ENCODE measurements at regions not wholly inside any gene's neighbourhood (a gene's known extent, or its start where the extent isn't known, plus 50 kb on each side); places are given as distances from the start of the nearest gene placed in this dataset.

DNA sequence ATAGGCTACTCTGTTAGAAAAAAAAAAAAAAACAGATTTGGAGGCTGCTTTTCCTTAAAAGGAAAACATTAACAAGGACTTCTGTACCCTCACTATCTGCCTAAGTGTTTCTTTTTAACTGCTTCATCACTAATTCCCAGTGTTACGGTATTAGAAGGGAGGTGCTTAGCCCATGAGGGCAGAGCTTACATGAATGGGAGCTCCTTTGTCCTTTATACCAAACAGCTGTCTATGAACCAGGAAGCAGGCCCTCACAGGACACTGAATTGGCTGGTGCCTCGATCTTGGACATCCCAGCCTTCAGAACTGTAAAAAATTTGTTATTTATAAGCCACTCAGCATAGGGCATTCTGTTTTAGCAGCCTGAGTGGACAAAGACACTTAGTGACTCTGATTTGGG lies 215.6 kb upstream of the NRSN1 start:
- H3K4me1 ChIP-seq (replicated peaks in 1 of 2), result no peaks in the 10 kb centered on the region
- no peaks in the 10 kb centered on the region for H3K36me3 ChIP-seq (replicated peaks in 1 of 2)
- H3K27ac ChIP-seq, result no peak overlapping the region
- intact Hi-C loops (cut with DNase I), result no loop called here
- H3K4me3 ChIP-seq, result no peak overlapping the region
- H3K9me3 ChIP-seq (replicated peaks in 1 of 3), result no peaks in the 10 kb centered on the region
- 35 to 71% (median 59%) methylated on average over 2 of the region's 2 CpGs for WGBS, 4 donors
- no peaks in the 10 kb centered on the region for H3K27me3 ChIP-seq
- no peak for DNase-seq
- TF ChIP-seq, protein P1, sequence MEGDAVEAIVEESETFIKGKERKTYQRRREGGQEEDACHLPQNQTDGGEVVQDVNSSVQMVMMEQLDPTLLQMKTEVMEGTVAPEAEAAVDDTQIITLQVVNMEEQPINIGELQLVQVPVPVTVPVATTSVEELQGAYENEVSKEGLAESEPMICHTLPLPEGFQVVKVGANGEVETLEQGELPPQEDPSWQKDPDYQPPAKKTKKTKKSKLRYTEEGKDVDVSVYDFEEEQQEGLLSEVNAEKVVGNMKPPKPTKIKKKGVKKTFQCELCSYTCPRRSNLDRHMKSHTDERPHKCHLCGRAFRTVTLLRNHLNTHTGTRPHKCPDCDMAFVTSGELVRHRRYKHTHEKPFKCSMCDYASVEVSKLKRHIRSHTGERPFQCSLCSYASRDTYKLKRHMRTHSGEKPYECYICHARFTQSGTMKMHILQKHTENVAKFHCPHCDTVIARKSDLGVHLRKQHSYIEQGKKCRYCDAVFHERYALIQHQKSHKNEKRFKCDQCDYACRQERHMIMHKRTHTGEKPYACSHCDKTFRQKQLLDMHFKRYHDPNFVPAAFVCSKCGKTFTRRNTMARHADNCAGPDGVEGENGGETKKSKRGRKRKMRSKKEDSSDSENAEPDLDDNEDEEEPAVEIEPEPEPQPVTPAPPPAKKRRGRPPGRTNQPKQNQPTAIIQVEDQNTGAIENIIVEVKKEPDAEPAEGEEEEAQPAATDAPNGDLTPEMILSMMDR (IDR thresholded peaks at IDR 0.05), result no peak
- TF ChIP-seq POLR2A (IDR thresholded peaks at IDR 0.05), result no peak

DNA sequence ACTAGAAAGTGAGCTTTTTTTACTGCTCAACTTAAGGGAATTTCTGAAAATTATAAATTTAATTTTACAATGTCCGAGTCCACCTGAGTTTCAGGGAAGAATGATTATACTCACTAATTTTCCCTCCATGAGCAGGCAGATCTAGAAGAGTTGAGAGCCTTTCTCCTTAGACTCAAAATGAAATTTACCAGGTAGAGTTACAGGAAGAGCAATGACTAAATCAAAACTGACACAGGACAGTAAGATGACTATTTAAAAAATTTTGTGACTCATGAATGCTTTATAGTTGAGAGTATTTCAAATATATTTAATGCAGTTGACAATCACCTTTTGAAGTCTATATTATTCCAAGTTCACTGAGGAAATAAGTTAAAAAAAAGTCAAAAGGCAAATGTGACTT lies 198.1 kb upstream of the NRSN1 start:
- no peak for TF ChIP-seq POLR2A (IDR thresholded peaks at IDR 0.05)
- TF ChIP-seq, protein P1 (IDR thresholded peaks at IDR 0.05), result no peak
- Histone ChIP-seq H3K4me3 (no peak overlapping the region), H3K27ac (no peak overlapping the region), H3K4me1 (replicated peaks in 1 of 2) (no peaks in the 10 kb centered on the region), H3K36me3 (replicated peaks in 1 of 2) (no peaks in the 10 kb centered on the region), H3K9me3 (replicated peaks in 1 of 3) (no peaks in the 10 kb centered on the region), H3K27me3 (no peaks in the 10 kb centered on the region)
- DNase-seq, result no peak
- intact Hi-C loops (cut with DNase I), result no loop called here
- 87 to 95% (median 90%) methylated on average over 1 of the region's 1 CpG for WGBS, 4 donors

DNA sequence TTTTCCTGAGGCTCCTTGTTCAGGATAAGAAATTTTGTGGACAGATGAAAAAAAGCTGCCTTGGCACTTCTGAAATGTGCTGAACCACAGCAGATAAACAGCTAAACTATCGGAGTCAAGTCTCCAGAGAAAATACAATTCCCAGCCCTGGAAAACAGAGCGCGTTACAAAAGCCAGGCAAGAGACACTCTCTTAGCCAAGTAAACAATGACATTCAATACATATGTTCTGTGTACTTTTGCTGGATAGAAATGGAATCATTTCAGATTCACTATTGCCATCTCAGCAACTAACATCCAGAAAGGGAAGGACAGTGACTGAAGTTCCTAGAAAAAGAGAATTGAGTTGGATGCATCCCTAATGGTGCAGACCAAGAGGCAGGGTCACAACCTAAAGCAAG lies 196.8 kb upstream of the NRSN1 start:
- WGBS, 4 donors, result 75 to 87% (median 80%) methylated on average over 3 of the region's 3 CpGs
- no peak for DNase-seq
- Histone ChIP-seq H3K4me3 (no peak overlapping the region), H3K4me1 (replicated peaks in 1 of 2) (no peaks in the 10 kb centered on the region), H3K27ac (no peak overlapping the region), H3K9me3 (replicated peaks in 1 of 3) (no peaks in the 10 kb centered on the region), H3K27me3 (no peaks in the 10 kb centered on the region), H3K36me3 (replicated peaks in 1 of 2) (no peaks in the 10 kb centered on the region)
- no peak for TF ChIP-seq POLR2A (IDR thresholded peaks at IDR 0.05)
- TF ChIP-seq, protein P1 (IDR thresholded peaks at IDR 0.05), result no peak
- intact Hi-C loops (cut with DNase I), result no loop called here

DNA sequence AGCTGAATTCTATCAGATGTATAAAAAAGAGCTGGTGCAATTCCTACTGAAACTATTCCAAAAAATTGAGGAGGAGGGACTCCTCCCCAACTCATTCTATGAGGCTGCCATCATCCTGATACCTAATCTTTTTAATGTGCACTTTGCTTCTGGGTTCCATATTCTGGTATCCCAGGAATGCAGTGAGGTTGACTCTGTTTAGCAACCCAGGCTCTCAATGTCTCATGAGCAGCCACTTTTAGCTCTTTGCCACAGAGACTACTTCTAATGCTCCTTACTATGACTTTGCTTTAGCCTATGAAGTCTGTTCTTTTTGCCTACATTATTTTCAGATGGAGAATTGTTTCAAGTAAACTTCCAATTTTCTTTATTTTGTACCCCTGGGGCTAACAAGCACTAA lies 185.5 kb upstream of the NRSN1 start:
- no peaks in the 10 kb centered on the region for H3K27me3 ChIP-seq
- no peak for TF ChIP-seq POLR2A (IDR thresholded peaks at IDR 0.05)
- TF ChIP-seq, protein P1 (IDR thresholded peaks at IDR 0.05), result no peak
- intact Hi-C loops (cut with DNase I), result no loop called here
- no peak overlapping the region for H3K4me3 ChIP-seq
- H3K36me3 ChIP-seq (replicated peaks in 1 of 2), result no peaks in the 10 kb centered on the region
- no peak overlapping the region for H3K27ac ChIP-seq
- H3K9me3 ChIP-seq (replicated peaks in 1 of 3), result no peaks in the 10 kb centered on the region
- no peaks in the 10 kb centered on the region for H3K4me1 ChIP-seq (replicated peaks in 1 of 2)
- DNase-seq, result no peak
